Sigmoid colon (tissue), 6 donors: ENCODE measurements at regions not wholly inside any gene's neighbourhood (a gene's known extent, or its start where the extent isn't known, plus 50 kb on each side); places are given as distances from the start of the nearest gene placed in this dataset.
"Not testable (repeated sequence)": the region's sequence is repeated elsewhere in the genome, so short reads cannot be mapped to it uniquely, and the experiment has no call there.

Experiments used
- DNase-seq: peaks from one replicate; pipeline ENCODE4 v3.0.0-alpha.2; 2019
- H3K27ac ChIP-seq, 4 donors: fragments of 200-600 bp; sonication (generic); one replicate each; pipeline ENCODE4 v1.5.1; 2016 to 2019; ENCODE audit warnings: mild to moderate bottlenecking in 1 of 4
- H3K27me3 ChIP-seq, 3 donors: fragments of 200-600 bp; sonication (generic); one replicate each; pipeline ENCODE4 v1.5.1; 2019; ENCODE audit warnings: mild to moderate bottlenecking in 1 of 3
- H3K36me3 ChIP-seq, 4 donors: fragments of 200-600 bp; sonication (generic); one replicate each; pipeline ENCODE4 v1.5.1; 2016 to 2019
- H3K4me1 ChIP-seq, 4 donors: fragments of 200-600 bp; sonication (generic); one replicate each; pipeline ENCODE4 v1.5.1; 2017 to 2019
- H3K4me3 ChIP-seq, 4 donors: fragments of 200-600 bp; sonication (generic); one replicate each; pipeline ENCODE4 v1.5.1; 2017 to 2019; ENCODE audit warnings: mild to moderate bottlenecking in 2 of 4, moderate library complexity in 1 of 4
- H3K9me3 ChIP-seq, 4 donors: fragments of 200-600 bp in 3 of 4; sonication (generic) in 3 of 4; one replicate each; pipeline versions ENCODE4 v1.5.1 to v1.6.1; 2013 to 2019
- WGBS, 2 donors: extraction: QIAGEN DNeasy Blood & Tissue Kit; methylation state at CpG; one replicate each; pipeline ENCODE4 v1.1.7; 2013; 5-methylcytosine and 5-hydroxymethylcytosine counted together
- intact Hi-C: fragments of 100-400 bp; cut with DNase I; formaldehyde crosslinking; loops from one replicate; pipeline ENCODE4 v1.15.1; 2023
- donor health status: healthy with polysubstance abuse.
- donor health status: healthy.

DNA sequence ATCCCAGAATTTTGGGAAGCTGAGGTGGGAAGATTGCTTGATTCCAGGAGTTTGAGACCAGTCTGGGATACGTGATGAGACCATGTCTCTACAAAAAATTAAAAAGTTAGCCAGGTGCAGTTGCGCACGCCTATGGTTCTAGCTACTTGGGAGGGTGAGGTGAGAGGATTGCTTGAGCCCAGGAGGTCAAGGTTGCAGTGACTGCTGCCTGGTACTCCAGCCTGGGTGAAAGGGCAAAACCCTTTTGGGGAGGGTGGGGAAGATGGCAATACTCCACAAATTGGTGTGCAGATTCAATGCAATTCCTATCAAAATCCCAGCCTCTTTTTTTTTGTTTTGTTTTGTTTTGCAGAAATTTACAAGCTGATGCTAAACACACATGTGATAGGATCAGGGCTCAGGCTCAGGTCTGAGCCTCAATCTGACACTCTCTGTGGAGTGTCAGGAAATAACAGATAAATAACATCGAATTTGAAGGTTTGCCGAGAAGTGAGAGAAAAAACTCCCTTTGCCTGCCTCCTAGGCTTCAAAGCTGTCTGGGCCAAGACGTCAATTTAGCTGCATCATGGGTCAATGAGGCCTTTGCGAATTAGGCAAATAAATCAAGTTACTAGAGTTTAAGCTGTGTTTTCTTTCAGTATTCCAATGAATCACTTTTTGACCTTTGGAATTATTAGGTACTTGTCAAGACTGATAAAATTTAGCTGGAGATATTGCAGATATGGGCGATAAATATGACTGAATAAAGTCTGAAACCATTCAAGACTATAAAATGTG lies 142.5 kb upstream of the PTPN20 start:
- intact Hi-C loops, DNase-seq: not testable (repeated sequence)
- 68 to 81% methylated on average over 5 to 7 of the region's 8 CpGs for WGBS, 2 donors

DNA sequence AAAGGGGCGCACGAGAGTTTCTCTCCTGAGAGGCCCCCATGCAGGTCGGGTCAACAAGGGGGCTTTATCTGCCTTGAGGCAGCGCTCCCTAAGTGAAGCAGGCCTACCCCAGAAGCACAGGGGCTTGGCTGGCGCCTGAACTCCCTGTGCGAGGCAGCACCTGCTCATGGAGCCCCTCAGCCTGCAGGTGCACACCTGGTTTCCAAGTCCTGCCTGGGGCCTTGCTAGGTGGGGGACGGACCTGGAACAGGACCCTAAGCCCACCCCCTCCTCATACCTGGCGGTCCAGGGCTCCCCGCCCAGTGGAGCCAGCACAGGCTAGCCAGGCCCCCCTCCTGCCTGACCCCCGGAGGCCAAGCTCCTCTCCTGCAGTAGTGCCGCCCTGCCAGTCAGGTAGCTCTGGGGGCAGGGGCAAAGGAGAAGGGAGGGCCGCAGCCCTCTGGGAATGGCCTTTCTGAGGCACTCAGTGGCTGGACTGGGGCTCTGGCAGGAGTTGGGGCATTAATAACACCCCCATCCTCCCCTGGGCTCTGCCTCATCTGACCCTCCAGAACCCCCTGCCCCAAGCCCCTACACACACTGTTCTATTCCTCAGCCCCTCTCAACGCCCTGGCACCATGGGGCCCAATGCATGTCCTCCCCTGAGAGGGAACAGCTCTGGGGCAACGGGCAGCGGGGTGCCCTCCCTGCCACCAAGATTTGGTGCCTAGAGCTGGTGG lies 137.9 kb upstream of the PTPN20 start:
- H3K27ac ChIP-seq, DNase-seq, H3K9me3 ChIP-seq, H3K4me1 ChIP-seq, intact Hi-C loops, H3K4me3 ChIP-seq, H3K27me3 ChIP-seq, H3K36me3 ChIP-seq: not testable (repeated sequence)
- 82 to 88% methylated on average over 8 of the region's 15 CpGs for WGBS, 2 donors

More for the DNA sequence above, 142.5 kb upstream of the PTPN20 start:
- H3K36me3 ChIP-seq, H3K4me3 ChIP-seq, H3K4me1 ChIP-seq, H3K27ac ChIP-seq, H3K27me3 ChIP-seq, H3K9me3 ChIP-seq: not testable (repeated sequence)

DNA sequence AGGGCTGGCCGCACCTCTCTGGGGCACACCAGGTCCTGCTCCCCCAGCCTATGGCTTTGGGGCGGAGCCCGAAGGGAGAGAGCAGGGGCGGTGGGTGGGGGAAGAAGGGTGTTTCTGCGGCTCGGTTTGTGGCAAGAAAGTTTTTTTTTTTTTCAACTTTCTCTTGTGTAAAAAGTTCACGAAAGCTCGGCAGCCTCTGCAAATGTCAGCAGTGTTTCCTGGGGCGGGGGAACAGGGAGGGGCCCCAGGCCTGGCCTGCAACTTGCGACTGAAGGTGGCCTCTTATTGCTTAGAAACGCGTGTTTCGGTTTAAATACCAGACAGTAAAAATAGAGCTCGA lies 137.4 kb upstream of the PTPN20 start:
- H3K9me3 ChIP-seq, H3K4me1 ChIP-seq, H3K36me3 ChIP-seq, H3K4me3 ChIP-seq, intact Hi-C loops, DNase-seq, H3K27ac ChIP-seq, H3K27me3 ChIP-seq: not testable (repeated sequence)
- 46 to 66% methylated on average over 13 of the region's 14 CpGs for WGBS, 2 donors

DNA sequence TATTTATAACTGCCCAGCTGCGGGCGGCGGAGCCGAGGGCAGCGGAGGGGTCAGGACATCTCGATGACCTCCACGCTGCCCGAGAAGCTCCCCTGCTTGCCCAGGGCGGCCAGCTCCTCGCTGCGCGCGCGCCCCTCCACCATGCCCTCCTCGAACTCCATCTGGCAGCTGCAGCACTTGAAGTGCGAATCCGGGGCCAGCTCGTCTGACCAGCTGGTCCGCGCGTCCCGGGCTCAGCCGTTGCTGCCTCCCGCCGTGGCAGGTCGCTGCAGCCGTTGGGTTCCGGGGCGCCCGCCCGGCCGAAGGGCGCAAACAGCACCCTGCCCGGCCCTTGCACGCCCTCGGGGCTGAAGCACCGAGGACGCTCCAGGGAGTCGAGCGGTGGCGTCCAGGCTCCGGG lies 136.9 kb upstream of the PTPN20 start:
- not testable (repeated sequence) for H3K4me3 ChIP-seq, DNase-seq
- WGBS, 2 donors: 83 to 91% methylated on average over 37 of the region's 42 CpGs

DNA sequence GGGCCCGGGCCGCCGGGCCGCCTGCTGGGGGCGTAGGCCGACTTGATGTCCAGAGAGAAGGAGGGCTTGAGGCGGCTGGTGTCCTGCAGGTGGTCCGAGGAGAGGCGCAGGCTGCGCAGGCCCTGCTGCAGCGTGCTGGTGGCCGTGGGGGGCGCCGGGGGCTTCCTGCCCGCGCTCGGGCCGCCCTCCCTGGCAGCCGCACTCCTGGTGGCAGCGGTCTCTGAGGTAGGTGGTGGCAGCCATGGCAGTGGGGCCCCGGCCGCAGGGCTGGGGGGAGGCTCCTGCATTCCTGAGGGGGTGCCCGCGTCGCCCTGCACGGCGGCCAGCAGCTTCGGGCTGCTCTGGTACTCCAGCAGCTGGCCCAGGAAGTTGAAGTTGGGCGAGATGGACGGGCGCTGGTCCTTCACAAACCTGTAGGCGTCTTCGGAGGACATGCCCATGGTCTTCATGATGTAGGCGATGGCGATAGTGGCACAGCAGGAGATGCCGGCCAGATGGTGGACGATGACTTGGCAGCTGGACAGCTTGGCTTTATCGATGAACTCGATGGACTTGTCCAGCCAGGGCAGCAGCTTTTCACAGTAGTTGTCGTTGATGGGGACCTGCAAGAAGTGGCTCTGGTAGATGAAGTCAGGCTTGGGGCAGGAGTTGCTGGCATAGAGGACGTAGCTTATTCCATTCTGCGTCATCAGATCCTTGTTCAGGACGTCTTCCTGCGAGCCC lies 136.1 kb upstream of the PTPN20 start:
- H3K4me3 ChIP-seq, DNase-seq, intact Hi-C loops, H3K4me1 ChIP-seq, H3K36me3 ChIP-seq, H3K27me3 ChIP-seq, H3K9me3 ChIP-seq, H3K27ac ChIP-seq: not testable (repeated sequence)
- WGBS, 2 donors: 97% methylated on average over 31 to 33 of the region's 44 CpGs

More for the DNA sequence above, 136.9 kb upstream of the PTPN20 start:
- H3K36me3 ChIP-seq, intact Hi-C loops, H3K9me3 ChIP-seq, H3K4me1 ChIP-seq, H3K27me3 ChIP-seq, H3K27ac ChIP-seq: not testable (repeated sequence)

DNA sequence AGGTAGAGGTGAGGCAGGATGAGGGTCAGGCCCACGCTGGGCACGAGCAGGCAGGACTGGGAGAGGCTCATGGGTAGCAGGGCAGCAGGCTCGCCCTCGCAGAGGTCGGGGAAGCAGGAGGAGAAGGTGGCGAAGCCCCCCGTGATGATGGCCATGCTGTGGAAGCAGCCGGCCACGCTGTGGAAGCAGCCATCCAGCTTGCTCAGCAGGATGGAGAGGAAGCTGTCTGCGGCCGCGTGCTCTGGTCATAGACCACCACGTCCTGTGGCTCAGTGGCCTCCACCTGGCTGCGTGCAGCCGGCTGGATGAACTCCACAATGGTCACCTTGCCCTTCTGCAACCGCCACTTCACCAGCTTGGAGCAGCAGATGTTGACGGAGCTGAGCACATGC lies 135.6 kb upstream of the PTPN20 start:
- H3K9me3 ChIP-seq, DNase-seq, H3K27ac ChIP-seq, H3K4me3 ChIP-seq, H3K36me3 ChIP-seq, H3K4me1 ChIP-seq, intact Hi-C loops, H3K27me3 ChIP-seq: not testable (repeated sequence)
- 94 to 95% methylated on average over 16 of the region's 17 CpGs for WGBS, 2 donors

DNA sequence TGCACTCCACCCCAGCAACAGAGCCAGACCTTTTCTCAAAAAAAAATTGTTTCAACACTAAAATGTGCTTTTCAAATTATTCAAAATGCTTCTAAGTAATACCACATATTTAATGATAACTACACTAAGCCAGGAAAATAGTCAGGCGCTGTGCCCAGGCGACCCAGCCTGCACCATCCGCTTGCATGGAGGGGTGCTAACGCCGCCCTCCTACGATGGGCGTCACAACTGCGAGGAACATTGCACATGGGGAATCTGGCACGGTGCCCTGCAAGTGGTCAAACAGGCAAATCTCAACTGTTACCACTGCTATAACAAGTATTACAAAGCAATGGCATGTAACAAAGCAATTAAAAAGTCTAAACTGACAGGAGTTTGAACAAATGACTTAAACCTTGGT lies 131.7 kb upstream of the PTPN20 start:
- H3K4me3 ChIP-seq, H3K9me3 ChIP-seq, H3K4me1 ChIP-seq, H3K27me3 ChIP-seq, H3K36me3 ChIP-seq, intact Hi-C loops: not testable (repeated sequence)
- peak overlapping the region in 1 of 4 donors; percentile 27 for H3K27ac ChIP-seq
- peak; percentile 79 for DNase-seq
- 45 to 67% methylated on average over 9 of the region's 9 CpGs for WGBS, 2 donors

DNA sequence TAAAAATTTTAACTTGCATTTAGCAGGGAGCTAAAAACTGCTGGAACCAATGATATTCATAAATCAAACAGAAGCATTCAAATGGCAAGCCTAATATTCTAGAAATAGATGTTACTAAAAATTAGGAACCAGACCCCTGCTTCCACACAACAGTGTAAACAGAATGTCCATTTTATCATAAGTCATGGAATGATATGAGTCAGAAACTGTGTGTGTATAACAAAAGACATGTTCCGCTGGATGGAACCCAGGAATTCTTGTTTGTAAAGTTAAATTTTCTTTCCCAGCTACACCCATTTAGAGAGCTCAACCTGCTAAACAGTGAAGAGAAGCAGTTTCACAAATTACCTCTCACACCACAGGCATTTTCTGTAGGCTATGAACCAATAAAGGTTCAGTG lies 131.1 kb upstream of the PTPN20 start:
- H3K4me1 ChIP-seq, H3K36me3 ChIP-seq, H3K27me3 ChIP-seq, intact Hi-C loops, DNase-seq, H3K9me3 ChIP-seq, H3K4me3 ChIP-seq: not testable (repeated sequence)
- 71 to 76% methylated on average over 1 of the region's 1 CpG for WGBS, 2 donors
- peak overlapping the region in 2 of 4 donors; percentile 21 to 27 for H3K27ac ChIP-seq

DNA sequence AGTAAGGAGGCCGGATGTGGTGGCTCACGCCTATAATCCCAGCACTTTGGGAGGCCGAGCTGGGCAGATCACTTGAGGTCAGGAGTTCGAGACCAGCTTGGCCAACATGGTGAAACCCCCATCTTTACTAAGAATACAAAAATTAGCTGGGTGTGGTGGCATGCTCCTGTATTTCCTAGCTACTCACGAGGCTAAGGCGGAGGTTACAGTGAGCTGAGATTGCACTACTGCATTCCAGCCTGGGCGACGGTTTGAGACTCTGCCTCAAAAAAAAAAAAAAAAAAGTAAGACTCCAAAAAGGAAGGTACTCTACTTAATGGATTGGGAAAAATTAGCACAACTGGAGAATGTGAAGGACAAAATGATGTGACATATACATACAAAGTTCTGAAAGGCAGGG lies 130.2 kb upstream of the PTPN20 start:
- H3K4me1 ChIP-seq, intact Hi-C loops, H3K36me3 ChIP-seq, H3K27me3 ChIP-seq, H3K4me3 ChIP-seq, DNase-seq, H3K9me3 ChIP-seq: not testable (repeated sequence)
- peak overlapping the region in 1 of 4 donors; percentile 27 for H3K27ac ChIP-seq
- 89 to 90% methylated on average over 8 of the region's 8 CpGs for WGBS, 2 donors

DNA sequence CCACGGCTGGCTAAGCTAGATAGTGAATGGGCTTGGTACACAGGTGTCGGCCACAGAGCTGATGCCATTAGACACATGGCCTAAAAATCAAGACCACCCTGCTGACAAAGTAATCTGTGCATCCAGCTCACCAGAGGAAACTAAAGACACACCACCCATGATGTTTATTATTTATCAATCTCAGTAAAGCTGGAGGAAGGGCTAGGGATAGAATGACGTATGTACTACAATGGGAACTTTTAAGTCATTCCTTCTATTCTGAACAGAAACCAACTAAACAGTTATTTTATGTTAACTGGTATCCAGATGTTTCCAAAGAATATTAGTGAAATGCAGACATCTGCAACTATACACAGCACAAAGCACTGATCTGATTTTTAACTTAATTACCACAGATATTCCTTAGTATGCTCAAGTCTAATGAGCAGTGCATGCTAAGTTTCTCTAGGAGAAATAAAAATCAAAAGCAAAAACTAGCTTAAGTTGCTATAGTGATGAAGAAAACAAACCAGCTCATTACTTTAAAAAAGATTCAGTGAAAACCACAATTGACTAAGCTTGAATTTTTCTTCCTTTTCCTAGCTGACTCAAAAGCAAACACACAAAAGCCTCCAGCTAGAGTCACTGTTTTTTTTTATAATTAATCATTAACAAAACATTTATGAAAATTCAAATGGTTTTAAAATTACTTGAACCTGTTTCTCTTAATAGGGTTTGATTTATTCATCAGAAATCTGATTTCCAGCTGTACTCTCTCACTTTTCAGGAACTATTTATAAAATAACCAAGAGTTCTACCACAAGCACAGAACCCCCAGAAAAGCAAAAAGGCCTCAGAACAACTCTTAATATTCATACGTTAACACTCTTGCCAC lies 129.0 kb upstream of the PTPN20 start:
- H3K27ac ChIP-seq, H3K9me3 ChIP-seq, H3K36me3 ChIP-seq, DNase-seq, intact Hi-C loops, H3K27me3 ChIP-seq, H3K4me3 ChIP-seq, H3K4me1 ChIP-seq: not testable (repeated sequence)
- WGBS, 2 donors: 78 to 82% methylated on average over 3 to 4 of the region's 4 CpGs

DNA sequence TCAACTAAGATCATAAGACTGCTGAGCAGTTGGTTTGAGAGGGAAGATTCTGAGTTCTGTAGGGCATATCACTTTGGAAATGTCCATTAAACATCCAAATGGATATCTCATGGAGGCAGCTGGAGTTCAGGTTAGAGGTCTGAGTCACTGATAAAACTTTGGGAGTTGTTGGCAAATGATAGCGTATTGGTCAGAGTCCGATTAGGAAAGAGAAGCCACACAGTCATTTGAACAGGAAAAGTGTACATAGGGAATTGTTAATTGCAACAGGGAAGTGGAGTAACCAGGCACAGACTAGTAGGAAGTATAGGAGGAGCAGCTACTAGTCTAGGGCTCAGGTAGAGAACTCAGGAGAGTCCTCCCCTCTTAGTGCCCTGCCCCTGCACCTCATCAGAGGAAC lies 126.6 kb upstream of the PTPN20 start:
- intact Hi-C loops, H3K4me1 ChIP-seq, H3K9me3 ChIP-seq, H3K36me3 ChIP-seq, DNase-seq, H3K4me3 ChIP-seq, H3K27ac ChIP-seq, H3K27me3 ChIP-seq: not testable (repeated sequence)
- 18 to 66% methylated on average over 2 of the region's 2 CpGs for WGBS, 2 donors

DNA sequence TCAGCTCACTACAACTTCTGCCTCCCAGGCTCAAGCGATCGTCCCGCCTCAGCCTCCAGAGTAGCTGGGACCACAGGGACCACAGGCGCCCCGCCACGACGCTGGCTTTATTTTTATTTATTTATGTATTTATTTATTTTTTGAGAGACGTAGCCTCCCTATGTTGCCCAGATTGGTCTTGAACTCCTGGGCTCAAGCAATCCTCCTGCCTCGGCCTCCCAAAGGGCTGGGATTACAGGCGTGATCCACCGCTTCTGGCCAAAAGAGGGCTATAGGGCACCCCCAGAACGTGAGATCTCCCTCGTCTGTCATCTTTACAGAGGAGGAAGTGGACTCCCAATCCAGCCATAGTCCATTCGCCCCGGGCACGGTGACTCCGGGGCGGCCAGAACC lies 125.1 kb upstream of the PTPN20 start:
- 47 to 48% methylated on average over 17 of the region's 18 CpGs for WGBS, 2 donors
- H3K36me3 ChIP-seq, DNase-seq, H3K9me3 ChIP-seq, H3K4me1 ChIP-seq, H3K27me3 ChIP-seq, intact Hi-C loops: not testable (repeated sequence)
- H3K27ac ChIP-seq: peak overlapping the region; percentile 71 to 78 (median 74)
- peak overlapping the region; percentile 8 to 66 (median 60) for H3K4me3 ChIP-seq
